ENCODE measurements at regions not wholly inside any gene's neighbourhood (a gene's known extent, or its start where the extent isn't known, plus 50 kb on each side); places are given as distances from the start of the nearest gene placed in this dataset.

DNA sequence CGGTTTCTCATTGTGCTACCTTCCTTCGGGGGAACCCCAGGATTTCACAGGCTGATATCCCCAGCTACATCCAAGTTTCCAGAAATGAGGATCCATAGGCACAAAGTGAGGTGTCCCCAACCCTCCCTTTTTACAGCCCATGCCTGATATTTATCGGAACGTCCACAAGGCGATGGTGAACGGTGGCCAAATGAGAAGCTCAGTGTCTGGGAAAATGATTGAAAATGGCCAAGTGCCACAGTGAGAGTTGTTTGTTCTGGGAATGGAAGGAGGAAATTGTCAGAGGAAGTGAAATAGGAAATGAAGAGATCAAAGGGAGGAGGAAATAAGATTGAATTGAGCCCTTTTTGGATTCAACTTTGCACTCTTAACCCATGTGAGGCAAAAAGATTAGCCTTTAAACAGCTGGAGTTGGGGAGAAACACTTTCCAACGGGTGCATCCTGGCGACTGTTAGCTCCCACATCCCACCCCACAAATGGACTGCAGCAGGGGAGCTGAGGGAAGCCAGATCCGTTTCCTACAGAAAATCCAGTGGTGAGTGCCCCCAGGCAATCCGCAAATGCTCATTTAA lies 294.4 kb upstream of the IRX5 start:
- TF ChIP-seq, protein P1, sequence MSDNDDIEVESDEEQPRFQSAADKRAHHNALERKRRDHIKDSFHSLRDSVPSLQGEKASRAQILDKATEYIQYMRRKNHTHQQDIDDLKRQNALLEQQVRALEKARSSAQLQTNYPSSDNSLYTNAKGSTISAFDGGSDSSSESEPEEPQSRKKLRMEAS (IDR thresholded peaks at IDR 0.05; ENCODE audit: low read depth, low read length), result no peak
- TF ChIP-seq CTCF (IDR thresholded peaks at IDR 0.05; ENCODE audit: low read depth, low read length) (no peak), POLR2A (IDR thresholded peaks at IDR 0.05; ENCODE audit: extremely low read depth, insufficient read length) (no peak), MYC (IDR thresholded peaks at IDR 0.05; ENCODE audit: low read depth, low read length) (no peak)
